ENCODE measurements at regions not wholly inside any gene's neighbourhood (a gene's known extent, or its start where the extent isn't known, plus 50 kb on each side); places are given as distances from the start of the nearest gene placed in this dataset.
"Not testable (repeated sequence)": the region's sequence is repeated elsewhere in the genome, so short reads cannot be mapped to it uniquely, and the experiment has no call there.

- Histone ChIP-seq H3K27me3 (peaks cover 41% of the 10 kb centered on the region), H3K4me3 (no peak overlapping the region), H3K9me3 (peaks cover 0 to 6% (median 0%) of the 10 kb centered on the region in 3 donors), H3K4me1 (no peaks in the 10 kb centered on the region), H3K36me3 (no peaks in the 10 kb centered on the region), H3K27ac (no peak overlapping the region)
- TF ChIP-seq POLR2AphosphoS5 (IDR thresholded peaks at IDR 0.05) (no peak), EP300 (IDR thresholded peaks at IDR 0.05) (no peak), CTCF (IDR thresholded peaks at IDR 0.05) (no peak), POLR2A (IDR thresholded peaks at IDR 0.05) (no peak)
- no peak for ATAC-seq
- 55 to 63% methylated on average over 3 to 4 of the region's 5 CpGs for WGBS, 2 donors (ENCODE audit: low coverage in 1 of 2)
Measured at GRCh38 chr17:51475730-51476129, 215.4 kb downstream of the UTP18 start.

DNA sequence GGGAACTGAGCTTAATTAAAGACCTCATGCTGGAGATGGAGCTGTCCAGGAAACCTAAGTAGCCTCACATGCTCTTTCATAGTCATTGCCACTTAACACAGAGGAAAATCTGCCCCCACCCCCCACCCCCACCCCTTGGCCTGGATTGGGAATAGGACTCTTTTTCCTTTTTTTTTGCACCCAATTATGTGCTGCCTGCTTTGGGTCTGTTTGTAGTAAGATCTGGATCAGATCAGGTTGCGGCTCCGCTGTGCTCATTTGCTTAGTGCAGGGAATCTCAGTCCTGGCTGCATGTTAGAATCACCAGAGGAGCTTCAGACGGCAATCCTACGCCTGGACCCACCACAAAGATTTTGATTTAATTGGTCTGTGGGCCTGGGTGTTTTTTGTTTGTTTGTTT is 219.0 kb downstream of the UTP18 start:
- Histone ChIP-seq H3K36me3 (no peaks in the 10 kb centered on the region), H3K27ac (no peak overlapping the region), H3K9me3 (peaks cover 0 to 17% (median 0%) of the 10 kb centered on the region in 3 donors), H3K27me3 (peaks cover 33% of the 10 kb centered on the region), H3K4me1 (no peaks in the 10 kb centered on the region), H3K4me3 (no peak overlapping the region)
- WGBS, 2 donors (ENCODE audit: low coverage in 1 of 2), result 56 to 92% methylated on average over 2 to 4 of the region's 4 CpGs
- ATAC-seq, result no peak
- TF ChIP-seq POLR2A (IDR thresholded peaks at IDR 0.05) (no peak), EP300 (IDR thresholded peaks at IDR 0.05) (no peak), POLR2AphosphoS5 (IDR thresholded peaks at IDR 0.05) (no peak), CTCF (IDR thresholded peaks at IDR 0.05) (no peak)

DNA sequence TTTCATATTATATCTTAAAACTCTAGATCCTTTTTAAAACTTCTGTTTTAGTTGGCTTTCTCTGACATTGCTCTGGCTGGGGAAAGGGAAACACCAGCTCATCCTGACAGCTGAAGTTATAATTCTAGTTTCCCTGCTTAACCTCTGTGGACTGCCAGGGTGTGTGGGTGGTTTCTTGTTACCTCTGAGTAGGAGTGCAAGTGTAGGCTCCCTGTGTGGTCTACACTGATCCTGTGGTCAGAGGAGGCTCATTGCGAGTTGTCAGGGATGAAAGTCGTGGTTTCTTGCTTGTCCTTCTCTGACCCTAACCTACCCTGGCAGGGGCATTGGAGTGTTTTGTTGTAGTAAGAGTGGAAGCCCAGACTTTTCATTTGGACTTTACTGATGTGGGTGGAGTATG is 221.0 kb downstream of the UTP18 start:
- Histone ChIP-seq H3K9me3 (peaks cover 0 to 17% (median 0%) of the 10 kb centered on the region in 3 donors), H3K27me3 (peaks cover 21% of the 10 kb centered on the region), H3K36me3 (no peaks in the 10 kb centered on the region), H3K27ac (no peak overlapping the region), H3K4me3 (no peak overlapping the region), H3K4me1 (no peaks in the 10 kb centered on the region)
- no peak for ATAC-seq
- 50 to 61% methylated on average over 1 to 2 of the region's 2 CpGs for WGBS, 2 donors (ENCODE audit: low coverage in 1 of 2)
- TF ChIP-seq POLR2A (IDR thresholded peaks at IDR 0.05), result no peak
- no peak for TF ChIP-seq POLR2AphosphoS5 (IDR thresholded peaks at IDR 0.05)
- TF ChIP-seq CTCF (IDR thresholded peaks at IDR 0.05), result no peak

GRCh38 chr17:51482248-51482647 is 221.9 kb downstream of the UTP18 start:
- H3K4me3 ChIP-seq, H3K36me3 ChIP-seq, ATAC-seq, H3K4me1 ChIP-seq, H3K27ac ChIP-seq: not testable (repeated sequence)
- Histone ChIP-seq H3K9me3 (peaks cover 0 to 17% (median 0%) of the 10 kb centered on the region in 3 donors), H3K27me3 (peaks cover 13% of the 10 kb centered on the region)
- no CpG with 5 or more reads among the region's 1 CpG for WGBS, 2 donors (ENCODE audit: low coverage in 1 of 2)

DNA sequence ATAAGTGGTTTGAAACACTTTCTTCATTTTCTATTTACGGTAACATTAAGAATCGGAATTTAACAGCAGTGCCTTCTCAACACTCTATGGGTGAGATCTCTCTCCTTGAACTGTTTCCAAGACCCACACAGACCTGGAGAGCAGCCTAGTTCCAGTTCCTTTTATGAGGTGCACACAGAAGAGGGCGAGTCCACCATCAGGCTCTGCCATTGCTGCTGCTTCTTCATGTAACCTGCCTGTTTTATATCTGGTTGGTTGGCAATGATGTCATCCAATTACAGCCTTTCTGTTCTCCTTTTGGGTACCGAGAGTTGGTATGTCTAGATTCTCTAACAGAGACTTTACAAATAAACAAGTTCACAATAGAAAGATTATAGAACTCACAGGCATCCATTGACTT is 225.7 kb downstream of the UTP18 start:
- H3K27ac ChIP-seq, result no peak overlapping the region
- peaks cover 0 to 9% (median 0%) of the 10 kb centered on the region in 3 donors for H3K9me3 ChIP-seq
- ATAC-seq, result no peak
- H3K27me3 ChIP-seq, result no peaks in the 10 kb centered on the region
- no peak overlapping the region for H3K4me3 ChIP-seq
- WGBS, 2 donors (ENCODE audit: low coverage in 1 of 2), result 27 to 40% methylated on average over 4 of the region's 4 CpGs
- H3K4me1 ChIP-seq, result no peaks in the 10 kb centered on the region
- TF ChIP-seq POLR2A (IDR thresholded peaks at IDR 0.05), result no peak
- TF ChIP-seq EP300 (IDR thresholded peaks at IDR 0.05), result no peak
- TF ChIP-seq POLR2AphosphoS5 (IDR thresholded peaks at IDR 0.05), result no peak
- no peak for TF ChIP-seq CTCF (IDR thresholded peaks at IDR 0.05)
- no peaks in the 10 kb centered on the region for H3K36me3 ChIP-seq
